Activated naive CD4-positive, alpha-beta T cell treated with anti-CD3 and anti-CD28 coated beads for 36 hours (primary cell): ENCODE measurements at regions not wholly inside any gene's neighbourhood (a gene's known extent, or its start where the extent isn't known, plus 50 kb on each side); places are given as distances from the start of the nearest gene placed in this dataset.

ENCODE experiments used
- CTCF ChIA-PET: fragments of 350-600 bp; sonication (Branson Sonifier 250); formaldehyde crosslinking; loops from one replicate; lab custom pipeline; 2021; ENCODE audit warnings: antibody characterized with exemption; lab: Charles Lee
- DNase-seq: peaks from one replicate; pipeline ENCODE4 v3.0.0-alpha.2; 2020
- H3K27ac Mint-ChIP-seq: one replicate; pipeline ENCODE4 v1.8.0; 2021; ENCODE audit warnings: mild to moderate bottlenecking, mixed read lengths
- H3K27me3 Mint-ChIP-seq: one replicate; pipeline ENCODE4 v1.8.0; 2021; ENCODE audit warnings: low read depth, mixed read lengths
- H3K36me3 Mint-ChIP-seq: one replicate; pipeline ENCODE4 v1.8.0; 2021; ENCODE audit warnings: low read depth, mixed read lengths
- H3K4me1 Mint-ChIP-seq: one replicate; pipeline ENCODE4 v1.8.0; 2021; ENCODE audit warnings: low read depth, mixed read lengths
- H3K4me3 Mint-ChIP-seq: one replicate; pipeline ENCODE4 v1.8.0; 2021; ENCODE audit warnings: mild to moderate bottlenecking, moderate library complexity, mixed read lengths
- H3K9me3 Mint-ChIP-seq: one replicate; pipeline ENCODE4 v1.8.0; 2021; ENCODE audit warnings: mixed read lengths
- intact Hi-C: fragments of 100-400 bp; cut with micrococcal nuclease; formaldehyde crosslinking; loops from one replicate; pipeline ENCODE4 v1.15.1; 2023

DNA sequence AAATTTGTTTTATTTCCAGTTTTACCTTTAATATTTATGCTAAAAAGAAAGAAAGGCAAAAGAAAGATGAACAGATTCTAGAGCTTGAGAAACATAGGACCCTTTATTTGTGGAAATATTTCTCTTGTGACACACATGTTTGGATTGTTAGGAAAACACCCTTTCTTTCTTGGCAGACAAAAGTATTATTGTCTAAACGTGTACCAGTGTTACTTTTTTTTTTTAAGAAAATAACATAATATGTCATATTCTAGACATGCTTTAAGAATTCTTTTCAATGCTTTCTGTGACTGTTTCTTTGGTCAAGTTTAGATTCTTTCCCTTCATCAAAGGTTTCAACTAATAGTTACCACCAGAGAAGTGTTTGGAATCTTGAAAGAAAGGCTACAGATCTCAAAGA, 183.4 kb upstream of the CNR1 start:
- Mint-ChIP-seq H3K4me3 (no peak overlapping the region), H3K9me3 (no peaks in the 10 kb centered on the region), H3K27ac (no peak overlapping the region), H3K27me3 (peaks cover 5% of the 10 kb centered on the region), H3K4me1 (no peaks in the 10 kb centered on the region), H3K36me3 (no peaks in the 10 kb centered on the region)
- intact Hi-C loops, result no loop called here
- no peak for DNase-seq
- CTCF ChIA-PET, result no interaction called here

GRCh38 chr6:88342336-88342735, 176.2 kb upstream of the CNR1 start:
- H3K27ac Mint-ChIP-seq, result no peak overlapping the region
- H3K9me3 Mint-ChIP-seq, result no peaks in the 10 kb centered on the region

DNA sequence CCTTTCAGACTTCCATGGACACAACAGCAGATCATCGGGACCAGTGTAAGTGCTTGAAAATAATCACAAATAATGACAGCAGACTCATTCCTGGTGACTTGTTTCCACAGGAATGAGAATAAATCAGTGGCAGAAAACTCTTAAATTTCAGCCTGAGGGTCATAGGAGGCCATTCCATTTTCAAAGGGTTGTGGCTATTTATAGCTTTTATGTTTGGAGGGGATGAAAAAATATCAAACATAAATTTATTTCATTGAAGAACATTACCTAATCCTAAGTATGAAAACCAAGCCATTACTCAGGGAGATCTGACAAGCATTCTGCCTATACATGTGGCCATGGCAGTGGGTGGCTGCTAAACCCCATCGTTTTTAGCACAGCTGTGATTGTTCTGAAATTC, 173.6 kb upstream of the CNR1 start:
- intact Hi-C loops, result no loop called here
- no peaks in the 10 kb centered on the region for H3K4me1 Mint-ChIP-seq
- H3K4me3 Mint-ChIP-seq, result no peak overlapping the region
- no peak overlapping the region for H3K27ac Mint-ChIP-seq
- no peaks in the 10 kb centered on the region for H3K27me3 Mint-ChIP-seq
- DNase-seq, result no peak
- CTCF ChIA-PET, result interaction anchor here (0.6 kb wide), 1 partner anchor 133 kb away, joined by 3 read pairs; no protein-coding TSS in a partner anchor
- no peaks in the 10 kb centered on the region for H3K36me3 Mint-ChIP-seq
- H3K9me3 Mint-ChIP-seq, result no peaks in the 10 kb centered on the region

More at GRCh38 chr6:88342336-88342735, 176.2 kb upstream of the CNR1 start:
- CTCF ChIA-PET, result no interaction called here
- Mint-ChIP-seq H3K27me3 (peaks cover 2% of the 10 kb centered on the region), H3K36me3 (no peaks in the 10 kb centered on the region), H3K4me1 (no peaks in the 10 kb centered on the region), H3K4me3 (no peak overlapping the region)
- intact Hi-C loops, result no loop called here
- DNase-seq, result no peak

- Mint-ChIP-seq H3K36me3 (no peaks in the 10 kb centered on the region), H3K4me1 (no peaks in the 10 kb centered on the region), H3K27ac (no peak overlapping the region), H3K4me3 (no peak overlapping the region), H3K9me3 (no peaks in the 10 kb centered on the region), H3K27me3 (peaks cover 17% of the 10 kb centered on the region)
- intact Hi-C loops, result no loop called here
- DNase-seq, result no peak
- CTCF ChIA-PET, result no interaction called here
These were observed 155.2 kb upstream of the CNR1 start for GRCh38 chr6:88321306-88321705.

- Mint-ChIP-seq H3K9me3 (no peaks in the 10 kb centered on the region), H3K4me3 (no peak overlapping the region), H3K27me3 (peaks cover 2% of the 10 kb centered on the region), H3K27ac (no peak overlapping the region), H3K4me1 (no peaks in the 10 kb centered on the region), H3K36me3 (no peaks in the 10 kb centered on the region)
- CTCF ChIA-PET, result no interaction called here
- intact Hi-C loops, result no loop called here
- no peak for DNase-seq
These were observed 145.4 kb upstream of the CNR1 start for GRCh38 chr6:88311561-88311960.

DNA sequence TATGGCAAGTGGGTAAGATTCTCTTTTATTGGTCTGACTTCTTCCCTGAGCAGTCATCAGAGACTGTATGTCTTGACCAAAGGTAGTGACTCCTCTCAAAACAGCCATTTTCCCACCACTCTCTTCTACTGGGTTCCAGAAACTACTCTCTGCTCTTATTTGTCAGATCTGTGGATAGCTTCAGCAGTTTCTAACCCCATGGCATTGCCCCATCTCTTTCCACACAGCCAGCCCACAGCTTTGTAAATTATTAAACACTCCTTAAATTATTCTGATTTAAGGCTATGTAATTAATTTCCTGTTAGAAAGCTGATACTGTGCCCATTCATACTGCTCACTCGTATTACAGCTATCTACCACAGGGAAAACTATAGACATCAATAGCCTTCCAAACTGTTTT, 138.4 kb upstream of the CNR1 start:
- Mint-ChIP-seq H3K4me1 (no peaks in the 10 kb centered on the region), H3K27me3 (no peaks in the 10 kb centered on the region), H3K27ac (no peak overlapping the region), H3K9me3 (no peaks in the 10 kb centered on the region), H3K36me3 (no peaks in the 10 kb centered on the region), H3K4me3 (no peak overlapping the region)
- intact Hi-C loops, result no loop called here
- no peak for DNase-seq
- CTCF ChIA-PET, result no interaction called here

DNA sequence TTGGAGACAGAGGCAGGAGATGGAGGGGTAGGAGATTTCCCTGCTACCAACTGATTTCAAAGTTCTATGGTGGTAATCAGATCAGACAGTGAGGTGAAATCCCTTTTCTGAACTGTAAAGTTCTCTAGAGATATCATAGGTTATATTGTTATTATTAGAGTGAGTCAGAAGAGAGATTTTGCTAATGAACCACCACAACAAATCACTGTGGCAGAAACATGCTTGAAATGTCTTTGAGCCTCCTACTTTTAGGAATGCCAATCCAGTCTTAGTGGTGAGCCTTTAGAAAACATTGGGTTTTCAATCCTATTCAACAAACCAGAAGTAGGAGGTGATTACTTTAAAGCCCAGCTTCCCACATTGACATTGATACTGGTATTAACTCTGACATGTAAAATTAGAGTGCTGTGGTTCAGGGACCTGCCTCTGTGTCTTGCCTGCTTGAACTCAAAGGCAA, 136.7 kb upstream of the CNR1 start:
- Mint-ChIP-seq H3K27ac (no peak overlapping the region), H3K27me3 (no peaks in the 10 kb centered on the region), H3K9me3 (no peaks in the 10 kb centered on the region), H3K36me3 (no peaks in the 10 kb centered on the region), H3K4me1 (no peaks in the 10 kb centered on the region), H3K4me3 (no peak overlapping the region)
- DNase-seq, result no peak
- CTCF ChIA-PET, result no interaction called here
- intact Hi-C loops, result no loop called here

DNA sequence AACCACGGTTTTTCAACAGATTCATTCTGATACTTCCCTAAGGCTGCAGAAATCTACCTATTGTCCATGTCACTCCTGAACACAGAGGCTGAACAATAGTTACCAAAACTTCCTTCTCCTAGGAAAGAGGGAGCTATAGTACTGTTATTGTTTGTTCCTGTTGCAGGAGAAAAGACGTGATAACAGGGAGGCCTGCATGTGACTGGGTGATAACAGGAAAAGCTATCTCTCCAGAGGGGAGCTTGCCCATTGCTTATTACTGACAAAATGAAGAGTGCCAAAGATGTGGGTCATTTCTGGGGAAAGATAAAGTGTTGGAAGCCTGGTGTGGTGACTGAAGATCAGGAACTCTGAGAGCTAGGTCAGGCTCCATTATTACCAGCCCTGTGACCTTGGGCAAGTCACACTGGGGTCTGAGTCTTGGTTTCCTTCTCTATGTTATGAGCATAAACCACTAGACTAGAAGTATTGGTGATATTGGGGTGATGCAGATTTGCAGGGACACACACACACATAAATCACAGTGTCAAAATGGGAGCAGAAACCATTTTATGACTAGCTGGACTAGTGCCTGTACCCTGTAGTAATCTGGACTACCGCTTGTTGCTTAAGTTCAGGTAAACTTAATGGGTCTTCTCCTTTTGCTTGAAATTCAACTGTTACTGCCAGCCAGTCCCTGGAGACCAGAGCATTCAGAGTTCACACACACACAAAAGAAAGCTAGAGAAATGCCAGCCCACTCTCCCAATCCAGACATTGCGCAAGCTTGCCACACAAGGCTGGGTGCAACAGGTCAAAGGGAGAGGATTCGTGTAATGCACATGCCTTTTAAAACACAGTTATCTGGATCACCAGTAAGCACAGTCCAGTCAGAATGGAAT, 136.0 kb upstream of the CNR1 start:
- Mint-ChIP-seq H3K27me3 (no peaks in the 10 kb centered on the region), H3K9me3 (no peaks in the 10 kb centered on the region), H3K4me1 (no peaks in the 10 kb centered on the region), H3K4me3 (no peak overlapping the region), H3K27ac (no peak overlapping the region), H3K36me3 (no peaks in the 10 kb centered on the region)
- intact Hi-C loops, result no loop called here
- CTCF ChIA-PET, result no interaction called here
- no peak for DNase-seq

GRCh38 chr6:88301256-88301655, 135.1 kb upstream of the CNR1 start:
- Mint-ChIP-seq H3K36me3 (no peaks in the 10 kb centered on the region), H3K27me3 (no peaks in the 10 kb centered on the region), H3K27ac (no peak overlapping the region), H3K4me1 (no peaks in the 10 kb centered on the region), H3K4me3 (no peak overlapping the region), H3K9me3 (no peaks in the 10 kb centered on the region)
- intact Hi-C loops, result no loop called here
- no peak for DNase-seq
- CTCF ChIA-PET, result no interaction called here

DNA sequence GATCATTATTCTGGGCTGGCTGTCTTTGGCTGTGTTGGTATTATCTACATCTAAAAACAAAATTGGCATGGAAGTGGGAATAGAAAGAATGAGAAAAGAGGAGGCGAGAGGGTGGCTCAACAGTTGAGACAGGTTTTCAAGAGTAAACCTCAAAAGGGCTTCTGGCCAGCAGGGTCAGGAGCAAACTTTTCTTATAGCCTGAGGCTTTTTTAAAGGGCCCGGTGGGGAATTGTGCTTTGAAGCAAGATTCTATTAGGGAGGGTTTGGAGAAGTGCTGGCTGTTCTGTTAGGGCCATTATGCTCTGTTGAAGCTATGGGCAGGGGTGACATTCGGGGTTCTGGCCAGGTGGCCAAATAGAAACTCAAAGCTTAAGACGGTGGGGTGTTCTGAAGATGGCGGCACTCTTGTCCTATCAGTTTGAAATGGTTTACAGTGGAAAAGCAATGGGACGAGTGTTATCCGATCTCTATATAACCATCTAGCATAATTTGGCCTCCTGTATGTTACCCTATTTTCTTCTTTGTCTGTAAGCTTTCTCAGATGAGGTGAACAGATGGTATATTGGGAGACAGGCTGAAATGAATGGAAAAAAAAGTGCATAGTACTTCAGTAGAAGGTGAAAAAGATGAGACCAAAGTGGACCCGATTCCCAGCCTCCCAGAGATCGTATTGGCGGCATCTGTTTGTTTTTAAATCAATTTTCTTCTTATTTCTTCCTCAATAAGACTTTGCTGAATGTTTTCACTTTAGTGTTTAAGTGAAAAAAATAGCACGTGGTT, 132.1 kb upstream of the CNR1 start:
- H3K27ac Mint-ChIP-seq, result no peak overlapping the region
- no peaks in the 10 kb centered on the region for H3K27me3 Mint-ChIP-seq
- no peak for DNase-seq
- H3K4me3 Mint-ChIP-seq, result no peak overlapping the region
- intact Hi-C loops, result no loop called here
- H3K4me1 Mint-ChIP-seq, result no peaks in the 10 kb centered on the region
- no peaks in the 10 kb centered on the region for H3K36me3 Mint-ChIP-seq
- CTCF ChIA-PET, result interaction anchor here (0.5 kb wide), 1 partner anchor 489 kb away, joined by 3 read pairs; no protein-coding TSS in a partner anchor
- no peaks in the 10 kb centered on the region for H3K9me3 Mint-ChIP-seq

DNA sequence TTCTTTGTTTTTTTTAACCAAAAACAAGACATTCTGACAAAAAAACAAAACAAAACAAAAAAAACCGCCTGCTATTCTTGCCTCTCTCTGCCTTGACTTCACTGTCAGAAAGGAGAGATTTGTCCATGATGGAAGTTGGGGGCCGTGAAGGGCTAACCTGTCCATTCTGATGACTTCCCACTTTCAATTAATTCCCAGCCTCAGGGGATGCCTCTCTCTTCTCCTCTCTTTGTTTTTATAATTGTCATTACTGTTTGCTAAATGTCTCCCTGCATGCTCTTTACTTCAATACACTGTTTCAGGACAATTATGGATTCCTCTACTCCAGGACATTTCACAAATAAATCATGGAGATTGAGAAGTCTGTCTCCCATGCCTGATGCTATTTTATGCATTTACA, 130.5 kb upstream of the CNR1 start:
- intact Hi-C loops, result no loop called here
- CTCF ChIA-PET, result no interaction called here
- Mint-ChIP-seq H3K9me3 (no peaks in the 10 kb centered on the region), H3K27me3 (peaks cover 2% of the 10 kb centered on the region), H3K36me3 (no peaks in the 10 kb centered on the region), H3K4me1 (no peaks in the 10 kb centered on the region), H3K4me3 (no peak overlapping the region), H3K27ac (no peak overlapping the region)
- DNase-seq, result no peak

- Mint-ChIP-seq H3K36me3 (no peaks in the 10 kb centered on the region), H3K27ac (no peak overlapping the region), H3K27me3 (peaks cover 2% of the 10 kb centered on the region), H3K4me3 (no peak overlapping the region), H3K9me3 (no peaks in the 10 kb centered on the region), H3K4me1 (no peaks in the 10 kb centered on the region)
- CTCF ChIA-PET, result no interaction called here
- no peak for DNase-seq
- intact Hi-C loops, result no loop called here
These were observed 129.5 kb upstream of the CNR1 start for GRCh38 chr6:88295663-88296062.

GRCh38 chr6:88294702-88295101, 128.6 kb upstream of the CNR1 start:
- peaks cover 2% of the 10 kb centered on the region for H3K27me3 Mint-ChIP-seq
- H3K4me1 Mint-ChIP-seq, result no peaks in the 10 kb centered on the region
- H3K27ac Mint-ChIP-seq, result no peak overlapping the region
- no peaks in the 10 kb centered on the region for H3K36me3 Mint-ChIP-seq
- intact Hi-C loops, result no loop called here
- no peak overlapping the region for H3K4me3 Mint-ChIP-seq
- H3K9me3 Mint-ChIP-seq, result no peaks in the 10 kb centered on the region
- no peak for DNase-seq
- CTCF ChIA-PET, result no interaction called here
